Spinal cord (tissue), 9 donors: ENCODE measurements at regions not wholly inside any gene's neighbourhood (a gene's known extent, or its start where the extent isn't known, plus 50 kb on each side); places are given as distances from the start of the nearest gene placed in this dataset.

ENCODE experiments used
- DNase-seq, 6 donors: peaks; one replicate each; pipeline versions ENCODE4 v3.0.0 to v3.0.0-alpha.2; 2013 to 2015; ENCODE audit warnings: low spot score in 6 of 6, low read depth in 4 of 6
- H3K27ac ChIP-seq: one replicate; pipeline ENCODE4 v1.5.1; 2013; ENCODE audit warnings: low read depth, low read length, control low read depth
- H3K27me3 ChIP-seq: one replicate; pipeline ENCODE4 v1.6.1; 2013; ENCODE audit warnings: low read length; ENCODE audit not compliant: control insufficient read depth, insufficient read depth
- H3K36me3 ChIP-seq: one replicate; pipeline ENCODE4 v1.6.1; 2013; ENCODE audit warnings: low read length; ENCODE audit not compliant: control insufficient read depth, insufficient read depth
- H3K4me1 ChIP-seq: one replicate; pipeline ENCODE4 v1.6.1; 2013; ENCODE audit warnings: low read length; ENCODE audit not compliant: control insufficient read depth, insufficient read depth
- H3K4me3 ChIP-seq: one replicate; pipeline ENCODE4 v1.5.1; 2013; ENCODE audit warnings: low read depth, low read length, control low read depth
- H3K9me3 ChIP-seq: one replicate; pipeline ENCODE4 v1.6.1; 2013; ENCODE audit warnings: low read length; ENCODE audit not compliant: control insufficient read depth, insufficient read depth
- WGBS: methylation state at CpG from one replicate; pipeline ENCODE4 v1.1.5; 2013; ENCODE audit warnings: missing lambda C conversion rate; ENCODE audit not compliant: insufficient coverage; 5-methylcytosine and 5-hydroxymethylcytosine counted together
- donor health status: healthy.

GRCh38 chr18:75544051-75544481 is 116.6 kb upstream of the SMIM21 start:
- DNase-seq, result no peak
- no peaks in the 10 kb centered on the region for H3K36me3 ChIP-seq
- no peaks in the 10 kb centered on the region for H3K9me3 ChIP-seq
- WGBS, result no CpG with 5 or more reads among the region's 10 CpGs
- H3K27me3 ChIP-seq, result no peaks in the 10 kb centered on the region
- no peak overlapping the region for H3K4me3 ChIP-seq
- H3K27ac ChIP-seq, result no peak overlapping the region
- peaks cover 10% of the 10 kb centered on the region for H3K4me1 ChIP-seq

DNA sequence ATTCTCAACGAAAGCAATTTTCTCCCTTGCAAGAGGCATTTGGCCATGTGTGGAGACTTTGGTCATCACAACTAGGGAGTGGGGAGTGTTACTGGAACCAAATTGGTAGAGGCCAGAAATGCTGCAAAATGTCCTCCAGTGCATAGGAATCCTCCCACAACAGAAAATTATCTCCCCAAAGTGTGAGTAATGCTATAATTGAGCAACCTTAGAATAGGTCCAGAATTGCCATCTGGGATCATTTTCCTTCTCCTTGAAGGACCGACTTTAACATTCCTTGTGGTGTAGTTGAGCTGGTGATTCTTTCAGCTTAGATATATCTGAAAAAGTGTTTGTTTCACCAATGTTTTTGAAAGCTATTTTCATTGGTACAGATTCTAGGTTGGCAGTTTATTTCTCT is 111.2 kb upstream of the SMIM21 start:
- Histone ChIP-seq H3K4me1 (no peaks in the 10 kb centered on the region), H3K27ac (no peak overlapping the region), H3K9me3 (no peaks in the 10 kb centered on the region), H3K4me3 (no peak overlapping the region), H3K27me3 (no peaks in the 10 kb centered on the region), H3K36me3 (no peaks in the 10 kb centered on the region)
- no CpG with 5 or more reads among the region's 2 CpGs for WGBS
- DNase-seq, result no peak

GRCh38 chr18:75533950-75534349 is 106.4 kb upstream of the SMIM21 start:
- no peaks in the 10 kb centered on the region for H3K36me3 ChIP-seq
- WGBS, result 33% methylated on average over 4 of the region's 5 CpGs
- DNase-seq, result no peak
- peaks cover 1% of the 10 kb centered on the region for H3K4me1 ChIP-seq
- no peak overlapping the region for H3K27ac ChIP-seq
- no peaks in the 10 kb centered on the region for H3K9me3 ChIP-seq
- no peaks in the 10 kb centered on the region for H3K27me3 ChIP-seq
- H3K4me3 ChIP-seq, result no peak overlapping the region

GRCh38 chr18:75533209-75533608 is 105.7 kb upstream of the SMIM21 start:
- no peak overlapping the region for H3K27ac ChIP-seq
- no peaks in the 10 kb centered on the region for H3K27me3 ChIP-seq
- WGBS, result 100% methylated on average over 1 of the region's 2 CpGs
- DNase-seq, result no peak
- no peaks in the 10 kb centered on the region for H3K9me3 ChIP-seq
- no peaks in the 10 kb centered on the region for H3K36me3 ChIP-seq
- no peak overlapping the region for H3K4me3 ChIP-seq
- H3K4me1 ChIP-seq, result peaks cover 2% of the 10 kb centered on the region

DNA sequence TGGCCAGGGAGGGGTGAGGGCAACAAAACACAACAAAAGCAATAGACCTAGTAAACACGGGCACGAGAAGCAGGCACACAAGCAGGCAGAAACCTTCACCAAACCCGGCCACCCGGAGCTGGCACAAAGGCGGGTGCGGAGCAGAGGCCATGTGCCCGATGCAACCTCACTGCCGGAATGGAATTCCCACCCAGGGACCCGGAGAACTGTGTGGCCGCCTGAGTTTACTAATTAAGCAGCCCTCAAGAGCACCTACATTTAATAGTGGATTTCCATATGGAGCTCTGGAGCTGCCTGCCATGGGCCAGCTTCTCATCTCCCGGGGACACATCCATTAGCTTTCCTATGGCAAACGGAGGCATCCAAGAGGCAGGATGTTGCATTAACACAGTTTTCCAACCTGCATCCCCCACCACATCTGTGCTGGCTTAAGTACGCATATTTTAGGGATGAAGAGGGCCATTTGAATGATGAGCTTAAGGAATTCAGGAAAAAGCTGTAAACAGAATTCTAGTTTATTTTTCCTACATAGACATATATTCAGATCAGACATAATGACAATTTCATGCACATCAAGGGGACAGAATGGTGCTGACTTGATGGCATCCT is 104.5 kb upstream of the SMIM21 start:
- no peak for DNase-seq
- no peaks in the 10 kb centered on the region for H3K27me3 ChIP-seq
- WGBS, result 93% methylated on average over 10 of the region's 13 CpGs
- peaks cover 2% of the 10 kb centered on the region for H3K4me1 ChIP-seq
- H3K36me3 ChIP-seq, result no peaks in the 10 kb centered on the region
- no peak overlapping the region for H3K4me3 ChIP-seq
- H3K9me3 ChIP-seq, result no peaks in the 10 kb centered on the region
- no peak overlapping the region for H3K27ac ChIP-seq

DNA sequence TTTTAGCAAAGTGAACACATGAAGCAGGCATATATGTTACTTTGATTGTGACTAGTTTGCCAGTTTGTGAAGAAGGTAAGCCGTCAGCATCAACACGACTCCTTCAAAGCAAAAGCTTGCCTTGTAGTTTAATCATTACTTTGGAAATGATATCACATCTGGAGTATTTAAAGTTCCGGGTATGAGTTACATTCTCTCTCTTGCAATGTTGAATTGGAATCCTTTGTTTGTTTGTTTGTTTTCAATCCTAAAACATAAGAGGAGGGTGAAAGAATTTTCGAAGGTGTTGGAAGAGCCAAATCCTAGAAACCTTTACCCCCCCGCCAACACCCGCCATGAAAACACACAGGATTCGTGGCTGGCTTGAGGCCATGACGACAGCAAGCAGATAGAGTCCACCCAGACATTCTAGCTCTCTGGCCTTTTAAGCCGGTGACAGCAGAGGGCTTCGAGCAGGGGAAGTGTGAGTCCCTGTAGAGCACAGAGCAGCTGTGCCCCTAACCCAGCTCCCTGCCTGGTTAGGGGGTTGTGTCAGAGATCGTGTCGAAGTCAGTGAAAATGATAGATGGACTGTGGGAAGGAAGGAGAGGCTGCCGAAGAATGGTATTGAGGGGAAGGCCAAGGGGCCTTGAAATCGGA is 103.8 kb upstream of the SMIM21 start:
- H3K4me3 ChIP-seq, result no peak overlapping the region

GRCh38 chr18:75530566-75531211 is 103.2 kb upstream of the SMIM21 start:
- H3K4me3 ChIP-seq, result no peak overlapping the region
- WGBS, result 90% methylated on average over 7 of the region's 7 CpGs
- peaks cover 2% of the 10 kb centered on the region for H3K4me1 ChIP-seq
- H3K36me3 ChIP-seq, result no peaks in the 10 kb centered on the region
- no peaks in the 10 kb centered on the region for H3K27me3 ChIP-seq
- H3K9me3 ChIP-seq, result no peaks in the 10 kb centered on the region
- H3K27ac ChIP-seq, result no peak overlapping the region
- DNase-seq, result no peak

More for the DNA sequence above, 103.8 kb upstream of the SMIM21 start:
- no peak for DNase-seq
- Histone ChIP-seq H3K4me1 (peaks cover 2% of the 10 kb centered on the region), H3K9me3 (no peaks in the 10 kb centered on the region), H3K27ac (no peak overlapping the region), H3K36me3 (no peaks in the 10 kb centered on the region), H3K27me3 (no peaks in the 10 kb centered on the region)
- WGBS, result 74% methylated on average over 7 of the region's 14 CpGs

GRCh38 chr18:75530118-75530517 is 102.6 kb upstream of the SMIM21 start:
- Histone ChIP-seq H3K27ac (no peak overlapping the region), H3K4me1 (peaks cover 2% of the 10 kb centered on the region), H3K9me3 (no peaks in the 10 kb centered on the region), H3K27me3 (no peaks in the 10 kb centered on the region), H3K36me3 (no peaks in the 10 kb centered on the region), H3K4me3 (no peak overlapping the region)
- 93% methylated on average over 2 of the region's 4 CpGs for WGBS
- DNase-seq, result no peak

- no peak overlapping the region for H3K4me3 ChIP-seq
- no peak overlapping the region for H3K27ac ChIP-seq
- DNase-seq, result peak in 1 of 6 donors; percentile 64
- no peaks in the 10 kb centered on the region for H3K9me3 ChIP-seq
- WGBS, result 45% methylated on average over 2 of the region's 8 CpGs
- H3K27me3 ChIP-seq, result no peaks in the 10 kb centered on the region
- H3K36me3 ChIP-seq, result no peaks in the 10 kb centered on the region
- peaks cover 2% of the 10 kb centered on the region for H3K4me1 ChIP-seq
These were observed 101.9 kb upstream of the SMIM21 start for GRCh38 chr18:75529394-75529793.
